Stimulated activated CD4-positive, alpha-beta T cell treated with anti-CD3 and anti-CD28 coated beads, Interleukin-2, amount 100 ng/mL, for 24 hours (primary cell): ENCODE measurements at regions not wholly inside any gene's neighbourhood (a gene's known extent, or its start where the extent isn't known, plus 50 kb on each side); places are given as distances from the start of the nearest gene placed in this dataset.
"Not testable (repeated sequence)": the region's sequence is repeated elsewhere in the genome, so short reads cannot be mapped to it uniquely, and the experiment has no call there.

Experiments
- DNase-seq, 2 donors: peaks; one replicate each; pipeline ENCODE4 v3.0.0-alpha.2; 2020

- no peak for DNase-seq
These were observed 108.4 kb upstream of the DAB1 start for GRCh38 chr1:57532299-57532698.

- DNase-seq: not testable (repeated sequence)
These were observed 107.0 kb upstream of the DAB1 start for GRCh38 chr1:57530911-57531260.

- no peak for DNase-seq
These were observed 106.5 kb upstream of the DAB1 start for GRCh38 chr1:57530206-57530910.

- DNase-seq: no peak
These were observed 98.7 kb upstream of the DAB1 start for GRCh38 chr1:57522575-57522974.

GRCh38 chr1:57520743-57521515 lies 97.1 kb upstream of the DAB1 start:
- DNase-seq: no peak

- DNase-seq: no peak
These were observed 94.6 kb upstream of the DAB1 start for GRCh38 chr1:57518496-57518895.

- no peak for DNase-seq
These were observed 93.9 kb upstream of the DAB1 start for GRCh38 chr1:57517587-57518374.

GRCh38 chr1:57512386-57512785 lies 88.5 kb upstream of the DAB1 start:
- DNase-seq: no peak

- DNase-seq: no peak
These were observed 83.1 kb upstream of the DAB1 start for GRCh38 chr1:57506941-57507340.

- DNase-seq: no peak
These were observed 79.5 kb upstream of the DAB1 start for GRCh38 chr1:57503337-57503736.

- DNase-seq: no peak
These were observed 76.4 kb upstream of the DAB1 start for GRCh38 chr1:57500136-57500830.

GRCh38 chr1:57494530-57495079 lies 70.7 kb upstream of the DAB1 start:
- no peak for DNase-seq

GRCh38 chr1:57492586-57493226 lies 68.8 kb upstream of the DAB1 start:
- no peak for DNase-seq

GRCh38 chr1:57489358-57490036 lies 65.6 kb upstream of the DAB1 start:
- no peak for DNase-seq

- DNase-seq: no peak
These were observed 61.8 kb upstream of the DAB1 start for GRCh38 chr1:57485643-57486042.

- no peak for DNase-seq
These were observed 60.1 kb upstream of the DAB1 start for GRCh38 chr1:57483954-57484353.

GRCh38 chr1:57479471-57479870 lies 55.6 kb upstream of the DAB1 start:
- DNase-seq: no peak

- DNase-seq: no peak
These were observed 51.5 kb upstream of the DAB1 start for GRCh38 chr1:57475366-57475765.

- no peak for DNase-seq
These were observed 50.4 kb upstream of the DAB1 start for GRCh38 chr1:57474137-57474750.
